ENCODE measurements at regions not wholly inside any gene's neighbourhood (a gene's known extent, or its start where the extent isn't known, plus 50 kb on each side); places are given as distances from the start of the nearest gene placed in this dataset.

DNA sequence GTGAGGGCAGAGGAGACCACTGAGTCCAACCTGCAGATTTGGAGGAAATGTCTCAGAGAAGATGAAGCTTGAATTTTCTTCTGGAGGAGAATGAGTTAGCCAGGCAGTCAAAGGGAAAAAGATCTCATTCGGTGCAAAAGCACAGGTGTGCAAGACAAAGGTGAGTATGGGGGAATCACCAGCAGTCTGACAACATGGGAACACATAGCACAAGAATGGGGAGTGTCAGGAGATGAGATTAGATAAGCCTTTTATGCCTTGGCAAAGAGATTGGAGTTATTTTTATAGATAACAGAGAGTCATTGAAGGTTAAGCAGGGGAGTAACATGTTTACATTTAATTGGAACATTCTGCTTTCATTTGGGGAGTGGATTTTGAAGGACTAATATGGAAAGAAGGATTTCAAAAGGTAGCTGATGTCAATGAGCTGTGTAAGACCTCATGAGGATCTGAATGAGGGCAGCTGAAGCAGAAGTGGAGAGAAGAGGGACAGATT is 171.3 kb upstream of the NTF3 start:
- POLR2A ChIA-PET, result no interaction called here
- Histone ChIP-seq H3K9me1 (replicated peaks; ENCODE audit: control insufficient read depth, extremely low read depth, insufficient read depth, low read length) (no peaks in the 10 kb centered on the region), H3K4me2 (ENCODE audit: insufficient read depth, low read length) (no peak overlapping the region), H3K9ac (replicated peaks; ENCODE audit: extremely low read depth, insufficient read depth, low read length) (no peak overlapping the region), H3K4me3 (replicated peaks in 1 of 3; ENCODE audit: insufficient read depth in 1 of 3, low read depth in 1 of 3, low read length in 3 of 3) (no peak overlapping the region), H3K27ac (ENCODE audit: insufficient read depth, low read depth, low read length) (no peak overlapping the region), H3K36me3 (ENCODE audit: control insufficient read depth in 2 of 2, extremely low read depth in 1 of 2, insufficient read depth in 2 of 2, low read length in 2 of 2) (no peaks in the 10 kb centered on the region), H3K9me3 (replicated peaks; ENCODE audit: control insufficient read depth, insufficient read depth, low read length) (no peaks in the 10 kb centered on the region), H3K79me2 (ENCODE audit: control insufficient read depth, insufficient read depth, low read length) (no peaks in the 10 kb centered on the region), H2AFZ (ENCODE audit: low read depth, low read length) (no peak overlapping the region), H3K4me1 (ENCODE audit: control insufficient read depth, extremely low read depth, insufficient read depth, low read length) (no peaks in the 10 kb centered on the region), H4K20me1 (replicated peaks; ENCODE audit: control insufficient read depth, extremely low read depth, insufficient read depth, low read length) (no peaks in the 10 kb centered on the region), H3K27me3 (ENCODE audit: control insufficient read depth in 2 of 2, insufficient read depth in 2 of 2, low read length in 2 of 2) (no peaks in the 10 kb centered on the region)
- dilution Hi-C loops (cut with MboI; ENCODE audit: extremely low pct_ligation_motif_present, low sequenced_read_pairs) (no loop called here), intact Hi-C loops (cut with micrococcal nuclease) (no loop called here)
- FAIRE-seq, result no peak
- no peak for TF ChIP-seq GATA2 (IDR thresholded peaks at IDR 0.05; ENCODE audit: insufficient read depth, insufficient read length, low read depth, low read length)
- no peak for TF ChIP-seq MYC (IDR thresholded peaks at IDR 0.05; ENCODE audit: low read depth, low read length)
- TF ChIP-seq JUN (IDR thresholded peaks at IDR 0.05; ENCODE audit: borderline replicate concordance, insufficient read depth, insufficient read length, low read depth), result no peak
- TF ChIP-seq POLR2AphosphoS5 (IDR thresholded peaks at IDR 0.05; ENCODE audit: insufficient read depth, low read depth, low read length), result no peak
- TF ChIP-seq, protein P1, sequence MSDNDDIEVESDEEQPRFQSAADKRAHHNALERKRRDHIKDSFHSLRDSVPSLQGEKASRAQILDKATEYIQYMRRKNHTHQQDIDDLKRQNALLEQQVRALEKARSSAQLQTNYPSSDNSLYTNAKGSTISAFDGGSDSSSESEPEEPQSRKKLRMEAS (IDR thresholded peaks at IDR 0.05; ENCODE audit: insufficient read depth, insufficient read length), result no peak
- TF ChIP-seq FOS (IDR thresholded peaks at IDR 0.05; ENCODE audit: borderline replicate concordance, insufficient read depth, low read length), result no peak
- TF ChIP-seq EZH2 (IDR thresholded peaks at IDR 0.05; ENCODE audit: borderline replicate concordance, low read depth, low read length, severe bottlenecking), result no peak
- TF ChIP-seq POLR2A (IDR thresholded peaks at IDR 0.05; ENCODE audit: low read depth, low read length), result no peak
- no peak for TF ChIP-seq CTCF (IDR thresholded peaks at IDR 0.05; ENCODE audit: extremely low read depth in 1 of 2, insufficient read depth in 1 of 2, low read depth in 1 of 2, low read length in 2 of 2)
- no peak for DNase-seq (ENCODE audit: low read depth, low spot score)
- CTCF ChIA-PET, result no interaction called here
- BruUV-seq (replicated peaks), result no TSS peak

All from endothelial cell of umbilical vein (primary cell).